ENCODE measurements at regions not wholly inside any gene's neighbourhood (a gene's known extent, or its start where the extent isn't known, plus 50 kb on each side); places are given as distances from the start of the nearest gene placed in this dataset.

DNA sequence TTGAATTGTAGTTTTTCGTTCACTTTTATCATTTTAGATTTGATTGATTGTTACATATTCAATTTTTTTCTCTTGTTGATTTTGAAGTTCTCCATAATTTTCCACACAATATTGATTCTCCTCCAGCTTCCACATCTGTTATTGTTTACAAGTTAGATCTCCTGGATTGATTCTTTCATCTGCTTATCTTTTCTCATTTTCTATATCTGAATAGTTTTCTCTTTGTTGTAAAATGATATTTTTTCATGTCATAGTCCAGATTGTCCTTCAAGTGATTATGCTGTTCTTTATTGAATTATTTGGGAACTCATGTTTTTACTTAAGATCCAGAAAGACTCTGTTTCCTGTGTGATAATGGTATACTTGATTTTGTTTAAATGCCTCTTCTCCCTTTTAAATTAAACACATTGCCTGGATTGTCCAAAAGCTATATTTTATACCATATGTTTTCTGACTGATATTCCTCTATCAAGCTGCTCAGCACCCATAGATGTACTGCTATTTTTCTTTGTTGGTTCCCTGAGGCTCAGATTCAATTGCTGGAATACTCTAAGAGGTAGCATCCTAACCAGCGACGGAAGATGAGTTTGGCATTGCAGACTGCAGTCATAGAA lies 206.6 kb upstream of the PRR16 start:
- BruUV-seq (replicated peaks): no TSS peak
- no peaks in the 10 kb centered on the region for H3K36me3 ChIP-seq (replicated peaks in 1 of 2; ENCODE audit: control insufficient read depth in 1 of 2, insufficient read depth in 2 of 2, low read length in 2 of 2)

More for the DNA sequence above, 206.6 kb upstream of the PRR16 start:
- Histone ChIP-seq H3K4me1 (ENCODE audit: insufficient read depth, low read length) (no peaks in the 10 kb centered on the region), H3K9me3 (ENCODE audit: low read length) (no peaks in the 10 kb centered on the region), H3K27ac (ENCODE audit: extremely low read length, insufficient read depth, low read length) (no peak overlapping the region), H3K9ac (ENCODE audit: insufficient read depth, low read depth, low read length) (no peak overlapping the region), H3K4me2 (ENCODE audit: low read depth, low read length) (no peak overlapping the region), H3K27me3 (ENCODE audit: control insufficient read depth in 1 of 2, insufficient read depth in 2 of 2, low read length in 2 of 2) (no peaks in the 10 kb centered on the region), H3K79me2 (ENCODE audit: insufficient read depth, low read length) (no peaks in the 10 kb centered on the region), H4K20me1 (ENCODE audit: insufficient read depth, low read length) (no peaks in the 10 kb centered on the region), H2AFZ (ENCODE audit: low read length) (no peak overlapping the region), H3K4me3 (replicated peaks in 1 of 3; ENCODE audit: insufficient read depth in 1 of 3, low read depth in 2 of 3, low read length in 3 of 3) (no peak overlapping the region)
- POLR2A ChIA-PET: no interaction called here
- in situ Hi-C loops (cut with HindIII; ENCODE audit: extremely low pct_ligation_motif_present, low pct_unique_long_range_greater_than_20kb) (no loop called here), intact Hi-C loops (cut with micrococcal nuclease; ENCODE audit: unreplicated experiment) (no loop called here)
- TF ChIP-seq MAZ (IDR thresholded peaks at IDR 0.05; ENCODE audit: borderline replicate concordance, low read depth, low read length) (no peak), MAZ (CRISPR knock-in tag; IDR thresholded peaks at IDR 0.05; ENCODE audit: low read depth) (no peak), KAT7 (CRISPR knock-in tag; IDR thresholded peaks at IDR 0.05; ENCODE audit: borderline replicate concordance) (no peak), ZNF788 (CRISPR knock-in tag; IDR thresholded peaks at IDR 0.05; ENCODE audit: borderline replicate concordance) (no peak), SMAD1 (CRISPR knock-in tag; IDR thresholded peaks at IDR 0.05; ENCODE audit: borderline replicate concordance, low read depth) (no peak), SIN3B (IDR thresholded peaks at IDR 0.05; ENCODE audit: low read length) (no peak), SRSF9 (IDR thresholded peaks at IDR 0.05; ENCODE audit: borderline replicate concordance, insufficient read depth, low read depth, low read length, poor library complexity, severe bottlenecking) (no peak), FOSL2 (CRISPR knock-in tag; IDR thresholded peaks at IDR 0.05) (no peak), ZNF543 (CRISPR knock-in tag; IDR thresholded peaks at IDR 0.05) (no peak), TBX3 (IDR thresholded peaks at IDR 0.05; ENCODE audit: borderline replicate concordance) (no peak), IKZF1 (IDR thresholded peaks at IDR 0.05) (no peak)
- TF ChIP-seq, protein P1, sequence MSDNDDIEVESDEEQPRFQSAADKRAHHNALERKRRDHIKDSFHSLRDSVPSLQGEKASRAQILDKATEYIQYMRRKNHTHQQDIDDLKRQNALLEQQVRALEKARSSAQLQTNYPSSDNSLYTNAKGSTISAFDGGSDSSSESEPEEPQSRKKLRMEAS (IDR thresholded peaks at IDR 0.05): no peak
- TF ChIP-seq, protein P2, sequence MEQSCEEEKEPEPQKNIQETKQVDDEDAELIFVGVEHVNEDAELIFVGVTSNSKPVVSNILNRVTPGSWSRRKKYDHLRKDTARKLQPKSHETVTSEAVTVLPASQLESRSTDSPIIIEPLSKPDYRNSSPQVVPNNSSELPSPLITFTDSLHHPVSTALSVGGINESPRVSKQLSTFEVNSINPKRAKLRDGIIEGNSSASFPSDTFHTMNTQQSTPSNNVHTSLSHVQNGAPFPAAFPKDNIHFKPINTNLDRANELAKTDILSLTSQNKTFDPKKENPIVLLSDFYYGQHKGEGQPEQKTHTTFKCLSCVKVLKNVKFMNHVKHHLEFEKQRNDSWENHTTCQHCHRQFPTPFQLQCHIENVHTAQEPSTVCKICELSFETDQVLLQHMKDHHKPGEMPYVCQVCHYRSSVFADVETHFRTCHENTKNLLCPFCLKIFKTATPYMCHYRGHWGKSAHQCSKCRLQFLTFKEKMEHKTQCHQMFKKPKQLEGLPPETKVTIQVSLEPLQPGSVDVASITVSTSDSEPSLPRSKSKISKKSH (CRISPR knock-in tag; IDR thresholded peaks at IDR 0.05; ENCODE audit: borderline replicate concordance): no peak
- TF ChIP-seq, protein P3, sequence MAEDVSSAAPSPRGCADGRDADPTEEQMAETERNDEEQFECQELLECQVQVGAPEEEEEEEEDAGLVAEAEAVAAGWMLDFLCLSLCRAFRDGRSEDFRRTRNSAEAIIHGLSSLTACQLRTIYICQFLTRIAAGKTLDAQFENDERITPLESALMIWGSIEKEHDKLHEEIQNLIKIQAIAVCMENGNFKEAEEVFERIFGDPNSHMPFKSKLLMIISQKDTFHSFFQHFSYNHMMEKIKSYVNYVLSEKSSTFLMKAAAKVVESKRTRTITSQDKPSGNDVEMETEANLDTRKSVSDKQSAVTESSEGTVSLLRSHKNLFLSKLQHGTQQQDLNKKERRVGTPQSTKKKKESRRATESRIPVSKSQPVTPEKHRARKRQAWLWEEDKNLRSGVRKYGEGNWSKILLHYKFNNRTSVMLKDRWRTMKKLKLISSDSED (CRISPR knock-in tag; IDR thresholded peaks at IDR 0.05): no peak
- CTCF ChIA-PET (ENCODE audit: low intra/inter-chr PET ratio, low total read pairs): no interaction called here
- 31% methylated on average over 3 of the region's 3 CpGs for WGBS (ENCODE audit: low lambda C conversion rate)
- FAIRE-seq (no peak), DNase-seq (ENCODE audit: low spot score) (no peak), ATAC-seq (no peak)

Measured in HepG2 (cell line).